KBM-7 (cell line): ENCODE measurements at regions not wholly inside any gene's neighbourhood (a gene's known extent, or its start where the extent isn't known, plus 50 kb on each side); places are given as distances from the start of the nearest gene placed in this dataset.

Experiments used
- DNase-seq: peaks from one replicate; pipeline ENCODE4 v3.0.0-alpha.2; 2015
- in situ Hi-C: fragments of 300-500 bp; cut with MboI; formaldehyde crosslinking; loops from 2 replicates; pipeline ENCODE4 v1.14.3; 2020; ENCODE audit warnings: low sequenced_read_pairs, low pct_unique_long_range_greater_than_20kb, mixed read lengths

DNA sequence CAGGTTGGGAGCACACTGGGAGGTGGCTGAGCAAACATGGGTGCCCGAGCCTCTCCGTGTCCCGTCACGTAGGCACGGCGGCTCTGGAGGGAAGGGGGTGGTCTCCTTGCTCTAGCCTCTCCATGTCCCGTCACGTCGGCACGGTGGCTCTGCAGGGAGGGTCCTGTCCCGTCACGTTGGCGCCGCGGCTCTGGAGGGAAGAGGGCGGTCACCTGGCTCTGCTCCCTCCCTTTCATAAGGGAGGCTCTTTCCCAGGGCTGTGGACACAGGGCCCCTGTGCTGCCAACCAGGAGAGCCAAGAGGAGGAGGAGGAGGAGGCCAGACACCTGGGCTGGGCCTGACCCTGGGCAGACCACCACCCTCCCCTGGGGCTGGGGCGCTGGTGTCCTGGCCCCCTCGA lies 1173.7 kb downstream of the BRD1 start:
- no peak for DNase-seq
- in situ Hi-C loops, result no loop called here

DNA sequence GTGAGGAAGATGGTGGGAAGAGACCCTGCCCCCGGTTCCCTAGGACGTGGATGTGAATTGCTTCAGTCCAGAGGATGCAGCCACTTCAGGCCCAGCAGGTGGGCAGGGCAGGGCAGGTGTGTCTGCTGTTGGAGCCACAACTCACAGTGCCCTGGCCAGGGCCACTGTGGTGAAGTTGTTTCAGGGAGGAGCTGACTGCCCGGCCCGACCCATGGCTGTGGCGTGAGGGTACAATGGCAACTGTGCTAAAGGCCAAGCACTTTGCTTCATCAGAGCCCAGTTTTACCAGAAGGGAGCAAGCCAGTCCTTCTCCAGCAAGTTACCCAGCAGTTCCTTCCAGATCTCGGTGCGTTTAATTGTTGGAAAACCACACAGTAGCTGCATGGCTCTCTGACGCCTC lies 1174.4 kb downstream of the BRD1 start:
- in situ Hi-C loops, result no loop called here
- DNase-seq, result no peak

DNA sequence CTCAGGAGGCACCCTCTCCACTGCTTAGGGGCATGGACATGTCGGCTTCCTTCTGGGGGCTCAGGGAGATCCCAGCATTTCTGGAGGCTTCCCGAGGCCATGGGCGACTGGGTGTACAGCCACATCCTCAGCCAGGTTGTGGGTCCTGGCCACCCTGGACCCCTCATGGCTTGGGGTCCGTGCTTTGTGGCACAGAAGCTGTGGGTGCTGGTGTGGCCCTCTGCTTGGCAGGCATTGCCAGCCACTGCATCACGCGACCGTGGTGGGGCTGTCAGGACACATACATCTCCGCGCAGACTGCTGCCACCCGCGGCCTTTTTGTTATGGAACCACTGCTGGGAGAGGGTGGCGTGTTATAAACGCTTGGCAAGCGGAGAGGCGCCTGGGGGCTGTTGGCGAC lies 1174.9 kb downstream of the BRD1 start:
- DNase-seq, result no peak
- in situ Hi-C loops, result no loop called here

DNA sequence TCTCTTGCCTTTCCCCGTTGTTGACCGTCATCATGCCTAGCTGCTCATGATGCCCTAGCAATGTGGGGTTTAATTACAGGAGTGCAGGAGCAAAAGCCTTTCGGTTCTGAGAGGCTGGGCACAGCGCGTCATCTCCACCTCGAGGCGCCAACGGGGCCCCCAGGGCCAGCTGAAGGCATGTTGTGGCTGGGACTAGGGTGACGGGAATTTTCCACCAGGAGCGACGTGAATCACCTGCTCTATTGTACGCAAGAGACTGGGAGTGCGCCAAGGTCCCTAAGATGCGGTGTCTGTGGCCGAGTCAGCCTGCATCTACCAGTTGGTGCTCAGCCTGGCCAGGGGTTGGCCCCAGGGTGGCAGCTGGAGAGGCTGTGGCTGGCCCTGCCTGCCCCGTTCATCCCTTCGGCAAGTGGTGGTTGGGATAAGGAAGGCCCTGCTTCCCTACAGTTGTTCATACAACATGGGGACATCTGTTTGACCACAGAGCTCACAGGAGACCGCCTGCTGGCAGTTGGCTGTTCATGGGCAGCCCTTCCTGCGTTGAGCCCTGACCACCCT lies 1175.6 kb downstream of the BRD1 start:
- DNase-seq, result no peak
- in situ Hi-C loops, result no loop called here

DNA sequence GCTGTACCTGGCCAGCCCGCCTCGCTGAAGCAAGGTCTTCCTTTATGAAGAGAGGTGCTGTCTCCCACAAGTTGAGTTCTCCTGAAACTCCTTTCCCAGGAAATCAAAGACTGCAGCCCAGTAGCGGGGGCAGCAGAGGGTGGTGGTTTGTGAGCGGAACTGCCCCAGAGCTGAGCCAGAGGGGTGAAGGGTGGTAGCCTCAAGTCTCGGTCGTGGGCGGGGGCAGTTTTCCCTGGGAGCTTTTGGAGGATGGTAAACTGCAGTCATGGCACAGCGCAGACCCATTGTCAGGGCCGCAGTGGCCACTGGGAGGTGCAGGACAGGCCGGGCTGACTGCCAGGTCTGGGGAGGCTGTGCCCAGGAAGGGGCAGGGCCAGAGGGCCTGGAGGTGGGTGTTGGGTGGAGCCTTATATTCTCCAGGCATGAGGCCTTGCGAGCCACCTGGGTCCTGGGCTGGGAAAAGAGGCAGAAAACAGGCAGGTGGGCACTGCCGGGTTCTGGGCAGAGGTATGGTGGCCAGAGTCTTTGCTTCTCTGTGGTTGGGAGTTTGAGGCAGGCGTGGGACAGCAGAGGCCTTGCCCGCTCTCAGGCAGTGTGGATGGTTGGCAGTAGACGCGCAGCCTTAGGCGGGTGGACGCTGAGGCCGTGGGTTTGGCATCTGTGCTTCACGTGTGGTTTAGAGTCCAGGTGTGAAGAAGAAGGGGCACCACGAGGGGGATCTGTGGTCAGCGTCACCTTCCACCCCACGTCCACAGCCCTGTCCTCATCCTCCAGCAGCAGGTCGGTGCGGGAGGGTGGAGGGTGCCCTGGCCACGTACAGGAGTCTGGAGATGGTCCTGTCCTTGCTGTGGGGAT lies 1176.4 kb downstream of the BRD1 start:
- in situ Hi-C loops, result no loop called here
- DNase-seq, result no peak

DNA sequence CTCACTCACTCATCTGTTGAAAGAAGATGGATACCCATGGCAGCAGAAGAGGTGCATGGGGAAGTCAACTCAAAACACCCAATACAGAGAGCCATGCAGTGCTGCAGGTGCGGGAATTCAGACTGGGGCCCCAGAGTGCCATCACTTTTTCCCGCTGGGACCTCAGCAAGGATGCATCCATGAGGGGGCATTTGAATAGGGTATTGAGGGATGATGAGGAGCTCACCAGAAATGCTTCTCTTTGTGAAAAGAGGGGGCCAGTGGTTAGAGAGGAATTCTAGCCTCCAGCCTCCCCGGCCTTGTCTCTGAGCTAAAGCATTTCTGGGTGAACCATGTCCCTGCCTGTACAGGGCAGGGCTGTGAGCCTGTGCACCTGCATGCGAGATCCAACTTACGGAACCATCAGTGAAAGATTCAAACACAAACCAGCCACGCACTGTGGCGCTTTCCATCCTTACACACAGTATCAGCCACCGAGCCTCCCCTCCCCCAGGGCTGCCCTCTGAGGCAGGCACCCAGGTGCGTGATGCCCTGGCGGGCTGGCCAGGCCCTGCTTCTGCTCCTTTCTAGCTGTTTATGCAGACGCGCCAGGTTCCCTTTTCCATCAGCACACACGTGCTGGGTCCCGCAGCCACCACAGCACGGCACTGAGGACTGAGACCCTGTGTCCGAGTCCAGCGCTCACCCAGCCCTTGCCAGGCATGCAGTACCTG lies 1177.2 kb downstream of the BRD1 start:
- DNase-seq, result no peak
- in situ Hi-C loops, result no loop called here

DNA sequence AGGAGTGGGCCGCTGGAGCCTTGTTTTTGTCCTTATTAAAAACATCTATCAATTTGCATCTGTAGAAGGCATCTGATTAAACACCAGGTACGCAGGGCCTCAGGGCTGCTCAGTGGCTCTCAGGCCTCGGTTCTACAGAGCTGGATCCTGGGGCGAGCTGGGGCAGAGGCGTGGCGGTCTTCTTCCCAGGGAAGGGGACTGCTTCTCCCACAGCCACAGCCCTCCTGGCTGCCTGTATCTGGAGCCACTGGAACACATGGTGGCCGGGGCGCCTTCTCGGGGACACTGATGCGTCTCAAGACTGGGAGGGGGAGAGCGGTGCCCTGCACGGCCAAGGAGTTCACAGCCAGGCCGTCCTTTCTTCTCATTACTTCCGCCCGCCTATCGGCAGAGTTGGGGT lies 1178.2 kb downstream of the BRD1 start:
- no peak for DNase-seq
- in situ Hi-C loops, result no loop called here

DNA sequence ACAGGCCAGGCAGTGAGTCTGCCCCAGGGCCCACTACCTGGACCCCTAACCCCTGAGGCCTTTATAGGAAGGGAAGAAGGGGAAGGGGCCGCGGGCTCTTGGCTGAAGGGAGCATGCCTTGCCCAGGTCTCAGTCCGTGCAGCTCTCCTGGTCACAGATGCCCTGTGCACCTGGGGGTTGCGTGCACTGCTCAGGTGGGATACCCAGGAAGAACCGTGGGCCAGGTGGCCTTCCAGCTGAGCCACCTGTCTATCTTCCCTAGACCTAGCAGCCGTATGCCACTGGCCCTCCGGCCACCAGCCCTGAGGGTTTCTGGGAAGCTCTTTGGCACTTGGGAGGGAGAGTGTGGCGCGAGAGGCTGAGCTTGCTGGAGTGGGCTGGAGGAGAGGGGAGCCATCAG lies 1178.6 kb downstream of the BRD1 start:
- no peak for DNase-seq
- in situ Hi-C loops, result no loop called here

DNA sequence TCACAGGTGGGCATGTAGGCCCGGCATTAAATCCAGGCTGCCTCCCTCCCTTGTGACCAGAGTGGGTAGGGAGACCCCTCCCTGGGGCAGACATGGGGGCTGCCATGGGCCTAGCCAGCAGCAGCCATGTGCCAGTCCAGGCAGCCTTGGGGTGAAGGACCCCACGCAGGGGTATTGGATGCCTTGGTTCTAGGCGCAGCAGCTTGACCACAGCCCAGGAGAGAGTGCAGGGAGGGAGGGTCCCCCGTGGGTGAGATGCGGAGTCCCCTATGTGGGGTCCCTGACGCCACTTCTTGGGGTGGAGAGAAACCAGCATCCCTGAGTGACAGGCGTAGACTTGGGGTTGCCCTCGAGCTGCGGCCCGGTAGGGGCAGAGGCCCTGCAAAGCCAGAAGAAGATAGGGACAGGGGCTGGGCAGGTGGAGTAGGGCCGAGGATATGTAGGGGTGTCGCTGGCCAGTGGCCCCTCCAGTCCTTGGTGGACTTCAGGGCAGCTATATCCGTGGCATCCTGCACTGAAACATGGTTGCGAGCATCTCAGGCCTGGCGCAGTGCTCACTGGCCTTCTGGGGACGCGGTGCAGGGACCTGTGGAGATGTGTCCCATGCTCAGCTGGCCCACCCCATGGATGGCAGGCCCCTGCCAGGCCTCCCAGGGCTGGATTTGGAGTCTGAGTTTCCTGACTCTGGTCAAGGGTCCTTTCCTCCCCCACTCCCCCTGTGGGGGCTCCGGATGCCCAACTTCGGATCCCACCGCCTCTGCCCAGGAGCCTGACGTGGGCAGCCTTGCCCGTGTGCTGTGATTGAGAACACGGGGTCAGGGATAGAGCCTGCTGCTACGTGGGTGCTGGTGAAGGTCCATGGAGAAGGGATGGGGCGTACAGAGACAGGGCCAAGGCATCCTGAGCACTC lies 1179.8 kb downstream of the BRD1 start:
- in situ Hi-C loops, result no loop called here
- no peak for DNase-seq

DNA sequence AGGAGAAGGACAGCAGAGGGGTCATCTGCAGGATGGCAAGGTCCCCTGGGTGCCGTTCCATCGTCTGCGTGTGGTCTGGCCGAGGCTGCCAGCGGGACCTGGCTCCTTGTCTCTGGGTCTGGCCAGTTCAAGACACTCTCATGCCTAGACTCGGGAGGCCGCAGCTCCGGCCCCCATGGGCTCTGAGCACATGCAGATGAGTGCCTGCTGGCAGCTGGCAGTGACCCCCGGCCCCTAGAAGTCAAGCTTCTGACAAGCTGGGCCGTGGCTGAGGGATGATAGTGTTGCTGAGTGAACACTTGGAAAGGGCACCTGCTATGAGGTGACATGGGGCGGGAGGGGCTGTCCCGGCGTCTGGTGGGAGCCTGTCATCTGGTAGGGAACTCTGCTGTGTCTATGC lies 1180.6 kb downstream of the BRD1 start:
- no peak for DNase-seq
- in situ Hi-C loops, result no loop called here

DNA sequence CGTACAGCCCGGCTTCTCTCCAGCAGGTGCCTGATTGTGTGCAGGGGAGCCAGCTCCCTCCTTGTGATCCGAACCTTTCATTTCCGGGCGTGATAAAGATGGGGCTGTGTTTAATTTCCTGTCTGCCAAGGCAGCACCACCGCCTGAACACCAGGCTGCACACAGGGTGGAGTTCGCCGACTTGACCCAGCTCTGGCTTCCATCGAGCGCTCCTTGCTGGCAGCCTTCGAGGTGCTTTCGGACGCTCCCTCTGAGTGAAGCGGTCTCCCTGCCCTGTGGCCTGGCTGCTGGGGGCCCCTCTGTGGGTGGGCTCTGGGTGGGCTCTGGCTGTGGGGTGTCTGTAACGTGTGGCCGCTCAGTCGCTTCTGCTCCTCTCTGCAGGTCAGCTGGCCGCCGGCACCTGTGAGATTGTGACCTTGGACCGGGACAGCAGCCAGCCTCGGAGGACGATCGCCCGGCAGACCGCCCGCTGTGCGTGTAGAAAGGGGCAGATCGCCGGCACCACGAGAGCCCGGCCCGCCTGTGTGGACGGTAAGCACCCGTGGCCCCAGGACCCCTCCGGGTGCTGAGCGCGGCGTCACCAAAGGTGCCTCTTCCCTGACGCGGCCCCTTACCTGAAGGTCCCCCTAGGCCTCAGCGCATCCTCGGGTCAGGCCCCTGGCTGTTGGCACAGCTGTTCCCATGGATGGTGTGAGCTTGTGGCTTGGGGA lies 1181.3 kb downstream of the BRD1 start:
- DNase-seq, result no peak
- in situ Hi-C loops, result no loop called here

DNA sequence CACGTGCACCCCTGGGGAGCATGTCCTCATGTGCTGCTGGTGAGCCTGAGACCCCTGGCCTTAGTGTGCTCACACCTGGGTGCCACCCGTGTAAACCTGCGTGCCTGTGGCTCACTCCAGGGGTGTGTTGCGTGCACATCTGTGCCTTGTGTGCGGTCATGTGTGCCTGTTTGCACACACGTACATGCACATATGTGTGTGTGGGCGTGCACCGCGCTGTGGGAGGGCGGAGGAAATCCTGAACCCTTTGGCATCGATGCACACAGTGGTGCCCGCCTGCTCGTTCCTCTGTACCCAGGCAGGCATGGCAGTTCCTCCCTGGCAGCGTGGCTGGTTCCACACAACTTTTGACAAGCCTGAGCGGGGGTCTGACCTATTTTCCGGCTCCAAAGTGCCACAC lies 1181.9 kb downstream of the BRD1 start:
- in situ Hi-C loops, result no loop called here
- DNase-seq, result no peak

DNA sequence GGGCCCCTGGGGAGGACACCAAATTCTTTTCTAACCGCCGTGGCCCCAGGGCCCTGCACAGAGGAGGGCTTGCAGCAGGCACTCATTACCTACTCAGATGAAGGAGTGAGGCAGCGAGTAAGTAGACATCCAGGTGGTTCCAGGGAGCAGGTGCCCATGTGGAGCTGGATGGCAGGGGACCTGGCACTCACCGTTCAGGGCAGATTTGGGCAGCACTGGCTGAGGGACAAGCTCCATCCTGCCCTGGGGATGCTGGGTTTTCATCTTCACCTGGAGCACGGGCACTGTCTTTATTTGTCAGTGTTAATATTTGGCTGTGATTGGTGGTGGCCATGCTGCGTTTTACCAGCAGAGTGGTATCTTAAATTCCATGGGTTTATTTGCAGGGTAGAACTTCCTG lies 1182.7 kb downstream of the BRD1 start:
- no peak for DNase-seq
- in situ Hi-C loops, result no loop called here

DNA sequence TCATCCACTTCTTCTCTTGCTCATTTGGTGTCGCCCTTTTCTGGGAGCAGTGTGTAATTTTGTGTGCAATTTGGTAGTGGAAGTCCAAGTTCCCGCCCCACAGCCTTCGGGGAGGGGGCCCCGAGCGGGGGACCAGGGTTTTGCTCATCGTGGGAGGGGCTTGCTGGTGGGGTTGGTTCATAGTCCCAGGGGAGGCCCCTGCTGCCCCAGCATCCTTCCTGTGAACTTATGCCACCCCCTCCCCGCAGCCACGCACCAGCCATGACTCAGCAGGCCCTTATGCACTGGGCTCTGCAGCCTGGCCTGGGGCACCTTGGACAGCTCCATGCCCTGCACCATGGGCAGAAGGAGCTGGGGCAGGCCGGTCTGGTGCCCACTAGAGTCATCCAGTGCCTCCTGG lies 1183.6 kb downstream of the BRD1 start:
- in situ Hi-C loops, result no loop called here
- DNase-seq, result no peak

DNA sequence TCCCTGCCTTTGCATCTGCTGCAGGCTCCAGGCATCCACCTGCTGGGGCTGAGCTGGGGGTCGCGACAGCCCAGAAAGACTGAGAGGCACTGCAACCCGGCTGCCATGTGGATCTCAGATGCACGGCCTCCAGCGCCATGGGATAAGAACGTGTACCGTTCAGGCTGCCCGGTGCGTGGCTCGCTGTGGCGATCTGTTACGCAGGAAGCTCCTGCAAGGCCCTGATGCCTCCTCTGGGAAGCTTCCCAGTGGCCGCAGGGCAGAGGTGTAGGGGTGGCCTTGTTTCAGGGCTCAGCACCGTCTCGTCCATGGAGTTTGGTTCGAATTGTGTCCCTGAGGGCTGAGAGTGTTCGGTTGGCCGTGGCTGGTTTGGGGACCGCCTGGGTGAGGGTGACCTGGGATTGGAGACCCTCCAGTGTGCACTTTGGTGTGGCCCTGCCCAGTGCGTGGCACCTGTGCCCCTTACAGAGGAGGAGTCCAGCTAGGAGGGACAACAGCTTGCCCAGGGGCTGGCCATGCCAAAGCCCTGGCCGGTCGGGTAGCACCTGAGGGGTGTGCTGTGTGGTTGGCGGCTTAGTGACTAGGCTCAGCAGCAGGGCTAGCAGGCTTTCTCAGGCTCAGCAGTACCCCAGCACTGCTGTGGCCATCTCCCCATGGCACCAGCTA lies 1184.5 kb downstream of the BRD1 start:
- in situ Hi-C loops, result no loop called here
- no peak for DNase-seq

DNA sequence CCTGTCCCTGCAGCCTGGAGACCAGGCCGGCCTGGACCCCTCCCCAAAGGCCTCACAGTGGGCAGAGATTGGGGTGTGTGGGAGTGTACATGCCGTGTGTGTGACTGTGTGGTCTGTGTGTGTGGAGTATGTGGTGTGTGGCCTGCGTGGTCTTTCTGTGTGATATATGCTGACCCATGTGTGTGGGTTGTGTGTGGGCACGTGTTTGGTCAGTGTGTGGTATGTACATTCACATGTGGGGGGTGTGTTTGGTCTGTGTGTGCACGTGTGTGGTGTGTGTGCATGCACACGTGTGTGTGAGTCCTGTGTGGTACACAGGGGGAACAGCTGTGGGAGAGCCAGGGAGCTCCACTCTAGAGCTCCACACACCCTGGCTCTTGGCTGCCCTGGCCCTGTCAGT lies 1185.1 kb downstream of the BRD1 start:
- in situ Hi-C loops, result no loop called here
- DNase-seq, result no peak

DNA sequence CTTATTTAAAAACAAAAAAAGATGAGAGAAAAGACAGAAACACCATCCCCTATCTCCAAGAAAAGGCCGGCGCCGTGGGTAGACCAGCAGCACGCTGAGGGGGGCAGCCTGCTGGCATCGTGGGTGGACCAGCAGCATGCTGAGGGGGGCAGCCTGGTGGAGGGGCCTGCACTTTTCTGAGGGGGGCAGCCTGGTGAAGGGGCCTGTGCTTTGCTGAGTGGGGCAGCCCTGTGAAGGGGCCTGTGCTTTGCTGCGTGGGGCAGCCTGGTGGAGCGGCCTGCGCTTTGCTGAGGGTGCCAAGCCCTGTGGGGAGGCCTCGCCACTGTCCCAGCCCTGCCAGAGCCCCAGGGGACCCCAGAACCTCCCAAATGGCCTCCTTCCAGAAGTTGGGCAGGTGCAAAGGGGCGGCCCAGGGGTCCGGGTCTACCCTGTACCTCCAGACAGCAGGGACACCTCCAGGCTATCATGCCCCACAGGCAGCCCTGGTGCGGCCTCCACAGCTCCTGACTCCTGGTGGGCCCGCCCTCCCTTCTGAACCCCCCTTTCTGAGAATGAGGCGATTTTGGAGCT lies 1185.7 kb downstream of the BRD1 start:
- DNase-seq, result no peak
- in situ Hi-C loops, result no loop called here
